Stomach (tissue), 8 donors: ENCODE measurements at regions not wholly inside any gene's neighbourhood (a gene's known extent, or its start where the extent isn't known, plus 50 kb on each side); places are given as distances from the start of the nearest gene placed in this dataset.
"Not testable (repeated sequence)": the region's sequence is repeated elsewhere in the genome, so short reads cannot be mapped to it uniquely, and the experiment has no call there.

Source experiments
- DNase-seq, 2 donors: peaks; one replicate each; pipeline versions ENCODE4 v3.0.0 to v3.0.0-alpha.2; 2013 to 2019
- H3K27ac ChIP-seq, 5 donors: fragments of 200-600 bp in 4 of 5; sonication (generic) in 4 of 5; one replicate each; pipeline ENCODE4 v1.5.1; 2013 to 2019; ENCODE audit warnings: mild to moderate bottlenecking in 1 of 5, moderate library complexity in 1 of 5
- H3K27me3 ChIP-seq, 3 donors: fragments of 200-600 bp; sonication (generic); one replicate each; pipeline ENCODE4 v1.5.1; 2017 to 2019; ENCODE audit warnings: mixed run types in 1 of 3
- H3K36me3 ChIP-seq, 4 donors: fragments of 200-600 bp; sonication (generic); 1 replicate in 3 of 4; 2 replicates in 1 of 4; pipeline ENCODE4 v1.5.1; 2016 to 2019
- H3K4me1 ChIP-seq, 4 donors: fragments of 200-600 bp; sonication (generic); one replicate each; pipeline ENCODE4 v1.5.1; 2016 to 2019
- H3K4me3 ChIP-seq, 4 donors: fragments of 200-600 bp; sonication (generic) in 3 of 4; one replicate each; pipeline ENCODE4 v1.5.1; 2016 to 2019; ENCODE audit warnings: mild to moderate bottlenecking in 1 of 4
- H3K9me3 ChIP-seq, 4 donors: fragments of 200-600 bp; sonication (generic); one replicate each; pipeline ENCODE4 v1.5.1; 2016 to 2019
- EP300 ChIP-seq: sonication (generic); formaldehyde crosslinking; IDR thresholded peaks from one replicate; pipeline ENCODE4 v1.6.1; 2017; ENCODE audit warnings: antibody characterized with exemption
- POLR2A ChIP-seq, 4 donors: fragments of 450-650 bp; IDR thresholded peaks; one replicate each; pipeline ENCODE4 v1.6.1; 2016; ENCODE audit warnings: antibody characterized with exemption in 4 of 4, control low read depth in 2 of 4, mild to moderate bottlenecking in 1 of 4, moderate library complexity in 1 of 4
- POLR2AphosphoS5 ChIP-seq, 3 donors: sonication (generic); formaldehyde crosslinking; IDR thresholded peaks; one replicate each; pipeline ENCODE4 v1.6.1; 2016; ENCODE audit warnings: antibody characterized with exemption in 3 of 3
- WGBS, 5 donors: extraction: QIAGEN DNeasy Blood & Tissue Kit in 3 of 5; methylation state at CpG; one replicate each; pipeline versions ENCODE4 v1.1.5 to v1.1.7; 2013 to 2018; 5-methylcytosine and 5-hydroxymethylcytosine counted together
- intact Hi-C: fragments of 100-400 bp; cut with DNase I; formaldehyde crosslinking; loops from one replicate; pipeline ENCODE4 v1.15.1; 2023; ENCODE audit warnings: low total_unique reads
- TF ChIP-seq, protein P1 (sequence below), 7 experiments: fragments of 450-650 bp in 4 of 7; fragments of 200-600 bp in 3 of 7; sonication (generic) in 3 of 7; IDR thresholded peaks; one replicate each; pipeline ENCODE4 v1.5.1; 2016 to 2019; ENCODE audit warnings: antibody characterized with exemption in 7 of 7, control low read depth in 2 of 7, mild to moderate bottlenecking in 1 of 7
- donor health status: healthy with polysubstance abuse.
- donor health status: Bipolar disorder and iron deficiency.
- donor health status: healthy.

DNA sequence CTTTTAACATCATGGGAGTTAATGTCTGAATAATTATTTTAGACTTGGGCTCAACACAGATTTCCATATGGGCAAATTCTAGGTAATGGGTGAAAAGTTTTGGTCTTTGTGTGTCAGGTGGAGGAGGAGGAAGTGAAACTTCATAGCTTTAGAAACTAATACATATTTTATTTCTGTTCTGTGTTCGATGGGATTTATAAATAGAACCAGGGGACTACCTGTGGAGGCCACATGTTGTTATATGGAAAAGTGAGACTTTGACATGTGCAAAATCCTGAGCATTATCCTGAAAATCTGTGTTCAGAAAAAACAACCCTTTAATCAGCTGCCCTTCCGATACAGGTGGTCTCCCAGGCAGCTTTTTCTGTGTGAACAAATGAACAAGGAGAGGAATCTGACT lies 209.5 kb downstream of the SOX2 start:
- TF ChIP-seq, protein P1, sequence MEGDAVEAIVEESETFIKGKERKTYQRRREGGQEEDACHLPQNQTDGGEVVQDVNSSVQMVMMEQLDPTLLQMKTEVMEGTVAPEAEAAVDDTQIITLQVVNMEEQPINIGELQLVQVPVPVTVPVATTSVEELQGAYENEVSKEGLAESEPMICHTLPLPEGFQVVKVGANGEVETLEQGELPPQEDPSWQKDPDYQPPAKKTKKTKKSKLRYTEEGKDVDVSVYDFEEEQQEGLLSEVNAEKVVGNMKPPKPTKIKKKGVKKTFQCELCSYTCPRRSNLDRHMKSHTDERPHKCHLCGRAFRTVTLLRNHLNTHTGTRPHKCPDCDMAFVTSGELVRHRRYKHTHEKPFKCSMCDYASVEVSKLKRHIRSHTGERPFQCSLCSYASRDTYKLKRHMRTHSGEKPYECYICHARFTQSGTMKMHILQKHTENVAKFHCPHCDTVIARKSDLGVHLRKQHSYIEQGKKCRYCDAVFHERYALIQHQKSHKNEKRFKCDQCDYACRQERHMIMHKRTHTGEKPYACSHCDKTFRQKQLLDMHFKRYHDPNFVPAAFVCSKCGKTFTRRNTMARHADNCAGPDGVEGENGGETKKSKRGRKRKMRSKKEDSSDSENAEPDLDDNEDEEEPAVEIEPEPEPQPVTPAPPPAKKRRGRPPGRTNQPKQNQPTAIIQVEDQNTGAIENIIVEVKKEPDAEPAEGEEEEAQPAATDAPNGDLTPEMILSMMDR (IDR thresholded peaks at IDR 0.05) = no peak
- TF ChIP-seq POLR2A (IDR thresholded peaks at IDR 0.05) (no peak), EP300 (no peak), POLR2AphosphoS5 (IDR thresholded peaks at IDR 0.05) (no peak)
- 77 to 86% (median 82%) methylated on average over 2 of the region's 2 CpGs for WGBS, 5 donors
- H3K27me3 ChIP-seq = no peaks in the 10 kb centered on the region
- no peak overlapping the region for H3K27ac ChIP-seq
- DNase-seq = no peak
- H3K4me3 ChIP-seq = no peak overlapping the region
- no peaks in the 10 kb centered on the region for H3K4me1 ChIP-seq
- H3K9me3 ChIP-seq = peaks cover 0 to 7% (median 6%) of the 10 kb centered on the region in 4 donors
- intact Hi-C loops = no loop called here
- no peaks in the 10 kb centered on the region for H3K36me3 ChIP-seq

DNA sequence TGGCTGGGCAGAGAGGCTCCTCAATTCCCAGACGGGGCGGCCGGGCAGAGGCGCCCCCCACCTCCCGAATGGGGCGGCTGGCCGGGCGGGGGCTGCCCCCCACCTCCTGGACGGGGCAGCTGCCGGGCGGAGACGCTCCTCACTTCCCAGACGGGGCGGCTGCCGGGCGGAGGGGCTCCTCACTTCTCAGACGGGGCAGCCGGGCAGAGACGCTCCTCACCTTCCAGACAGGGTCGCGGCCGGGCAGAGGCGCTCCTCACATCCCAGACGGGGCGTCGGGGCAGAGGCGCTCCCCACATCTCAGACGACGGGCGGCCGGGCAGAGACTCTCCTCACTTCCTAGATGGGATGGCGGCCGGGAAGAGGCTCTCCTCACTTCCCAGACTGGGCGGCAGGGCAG lies 214.1 kb downstream of the SOX2 start:
- H3K27me3 ChIP-seq, H3K4me1 ChIP-seq, H3K27ac ChIP-seq, H3K36me3 ChIP-seq, intact Hi-C loops, DNase-seq, H3K4me3 ChIP-seq, H3K9me3 ChIP-seq: not testable (repeated sequence)
- WGBS, 5 donors = 92 to 99% (median 93%) methylated on average over 21 to 34 of the region's 34 CpGs

DNA sequence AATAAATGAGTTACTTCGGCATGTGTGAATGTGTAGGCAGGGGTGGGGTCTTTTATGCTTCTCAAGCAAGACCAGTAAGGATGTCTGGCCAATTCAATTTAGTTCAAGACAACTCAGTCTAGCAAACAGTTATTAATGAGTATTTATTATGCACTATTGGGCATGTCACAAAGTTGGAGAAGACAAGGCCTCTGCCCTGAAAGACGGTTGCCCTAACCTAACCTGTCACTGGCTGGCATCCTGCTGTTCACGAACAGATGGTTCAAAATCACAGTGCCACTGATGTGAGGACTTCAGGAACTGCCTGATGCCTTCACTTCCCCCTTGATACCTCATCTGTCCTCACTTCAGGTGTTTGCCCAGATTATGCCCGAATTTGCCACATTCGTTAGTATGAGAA lies 217.8 kb downstream of the SOX2 start:
- no peaks in the 10 kb centered on the region for H3K4me1 ChIP-seq
- 82 to 91% (median 84%) methylated on average over 5 of the region's 5 CpGs for WGBS, 5 donors
- H3K4me3 ChIP-seq = no peak overlapping the region
- no peak overlapping the region for H3K27ac ChIP-seq
- DNase-seq = no peak
- H3K9me3 ChIP-seq = peaks cover 0 to 8% (median 6%) of the 10 kb centered on the region in 4 donors
- TF ChIP-seq, protein P1 (IDR thresholded peaks at IDR 0.05) = no peak
- TF ChIP-seq POLR2AphosphoS5 (IDR thresholded peaks at IDR 0.05) (no peak), POLR2A (IDR thresholded peaks at IDR 0.05) (no peak), EP300 (no peak)
- no peaks in the 10 kb centered on the region for H3K27me3 ChIP-seq
- intact Hi-C loops = no loop called here
- H3K36me3 ChIP-seq = no peaks in the 10 kb centered on the region

DNA sequence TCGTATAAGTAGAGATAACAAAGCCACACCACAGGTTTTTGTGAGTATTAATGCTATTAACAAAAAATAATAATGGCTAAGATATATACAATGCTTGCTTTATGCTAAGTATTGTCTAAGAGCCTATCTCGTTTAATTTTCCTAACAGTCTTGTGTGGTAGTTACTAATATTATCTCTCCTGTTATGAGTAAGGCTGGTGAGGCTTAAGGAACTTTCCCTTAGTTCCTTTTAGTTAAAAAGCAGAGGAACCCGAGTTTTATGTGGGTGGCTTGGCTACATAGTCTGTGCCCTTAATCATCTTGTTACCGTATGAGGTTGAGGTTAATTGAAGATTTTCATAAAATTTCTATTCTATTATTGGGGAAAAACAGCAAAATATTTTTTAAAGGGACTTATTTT lies 218.4 kb downstream of the SOX2 start:
- Histone ChIP-seq H3K36me3 (no peaks in the 10 kb centered on the region), H3K4me3 (no peak overlapping the region), H3K9me3 (peaks cover 0 to 8% (median 6%) of the 10 kb centered on the region in 4 donors), H3K27me3 (no peaks in the 10 kb centered on the region), H3K27ac (no peak overlapping the region), H3K4me1 (no peaks in the 10 kb centered on the region)
- DNase-seq = no peak
- intact Hi-C loops = no loop called here
- TF ChIP-seq EP300 (no peak), POLR2A (IDR thresholded peaks at IDR 0.05) (no peak), POLR2AphosphoS5 (IDR thresholded peaks at IDR 0.05) (no peak)
- TF ChIP-seq, protein P1 (IDR thresholded peaks at IDR 0.05) = no peak
- WGBS, 5 donors = 47 to 56% (median 51%) methylated on average over 4 of the region's 4 CpGs

DNA sequence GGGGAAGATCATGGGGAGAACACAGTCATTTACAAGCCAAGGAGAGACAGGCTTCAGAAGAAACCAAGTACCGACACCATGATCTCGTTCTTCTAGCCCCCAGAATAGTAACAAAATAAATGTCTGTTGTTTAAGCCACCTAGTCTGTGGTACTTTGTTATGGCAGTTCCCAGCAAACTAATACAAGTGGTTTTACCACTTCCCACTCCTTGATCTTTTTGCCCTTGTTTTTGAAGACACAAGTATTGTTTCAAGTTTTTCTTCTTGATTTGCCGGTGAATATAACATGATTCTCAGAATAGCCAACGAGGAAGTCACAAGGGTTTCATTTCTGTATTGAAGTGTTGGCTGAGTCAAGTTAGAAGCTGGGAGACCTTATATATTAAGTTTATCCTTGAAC lies 220.3 kb downstream of the SOX2 start:
- no peaks in the 10 kb centered on the region for H3K9me3 ChIP-seq
- H3K27me3 ChIP-seq = no peaks in the 10 kb centered on the region
- H3K4me3 ChIP-seq = no peak overlapping the region
- WGBS, 5 donors = 79 to 87% (median 85%) methylated on average over 4 of the region's 4 CpGs
- DNase-seq = no peak
- intact Hi-C loops = no loop called here
- H3K27ac ChIP-seq = no peak overlapping the region
- no peaks in the 10 kb centered on the region for H3K36me3 ChIP-seq
- no peak for TF ChIP-seq POLR2AphosphoS5 (IDR thresholded peaks at IDR 0.05)
- no peaks in the 10 kb centered on the region for H3K4me1 ChIP-seq
